PC-3 (cell line): ENCODE measurements at regions not wholly inside any gene's neighbourhood (a gene's known extent, or its start where the extent isn't known, plus 50 kb on each side); places are given as distances from the start of the nearest gene placed in this dataset.

Experiments
- ATAC-seq: fragments of 200-7000 bp; cut with Tn5 transposase; 2 replicates; pipeline ENCODE4 v1.9.1; 2020; ENCODE audit warnings: mild to moderate bottlenecking, moderate library complexity
- BruUV-seq: library from RNA; stranded (reverse); fragments of 400-500 nt; replicated peaks from 2 replicates; lab custom pipeline; 2021; lab: Mats Ljungman, UMichigan
- CTCF ChIA-PET: fragments of 300-600 bp; sonication (Branson Sonifier 250); formaldehyde crosslinking; loops from one replicate; lab custom pipeline; 2022; ENCODE audit warnings: antibody characterized with exemption; lab: Charles Lee
- POLR2A ChIA-PET: fragments of 300-600 bp; sonication (Branson Sonifier 250); formaldehyde crosslinking; loops from one replicate; lab custom pipeline; 2022; ENCODE audit warnings: antibody characterized with exemption; ENCODE audit not compliant: unreplicated experiment; lab: Charles Lee
- DNase-seq: peaks from one replicate; pipeline ENCODE4 v3.0.0-alpha.2; 2015
- H2AFZ ChIP-seq: fragments of 300-600 bp; sonication (generic); 2 replicates; pipeline ENCODE4 v1.6.0; 2016; ENCODE audit warnings: antibody characterized with exemption, low read length
- H3F3A ChIP-seq: fragments of 300-600 bp; sonication (generic); one replicate; pipeline ENCODE4 v1.6.0; 2017; ENCODE audit warnings: antibody characterized with exemption, low read length, control low read depth, mild to moderate bottlenecking; ENCODE audit not compliant: unreplicated experiment
- H3K27ac ChIP-seq: fragments of 300-600 bp; sonication (generic); 2 replicates; pipeline ENCODE4 v1.5.1; 2016; ENCODE audit warnings: mild to moderate bottlenecking, low read length
- H3K27me3 ChIP-seq: fragments of 300-600 bp; sonication (generic); 2 replicates; pipeline ENCODE4 v1.6.1; 2016; ENCODE audit warnings: low read length, mixed read lengths
- H3K36me3 ChIP-seq: fragments of 300-600 bp; sonication (generic); 2 replicates; pipeline ENCODE4 v1.6.1; 2016; ENCODE audit warnings: low read depth, mixed run types, low read length, mixed read lengths
- H3K4me1 ChIP-seq: fragments of 300-600 bp; sonication (generic); 2 replicates; pipeline ENCODE4 v1.5.1; 2016; ENCODE audit warnings: low read length; ENCODE audit not compliant: insufficient read depth
- H3K4me2 ChIP-seq: fragments of 300-600 bp; sonication (generic); 2 replicates; pipeline ENCODE4 v1.6.0; 2016; ENCODE audit warnings: low read length
- H3K4me3 ChIP-seq: fragments of 300-600 bp; sonication (generic); 2 replicates; pipeline ENCODE4 v1.5.1; 2016; ENCODE audit warnings: mild to moderate bottlenecking, low read length, mixed read lengths
- H3K79me2 ChIP-seq: fragments of 300-600 bp; sonication (generic); 2 replicates; pipeline ENCODE4 v1.6.1; 2017; ENCODE audit warnings: low read length, mixed read lengths
- H3K9ac ChIP-seq: fragments of 300-600 bp; sonication (generic); 2 replicates; pipeline ENCODE4 v1.6.0; 2016; ENCODE audit warnings: mild to moderate bottlenecking, low read length
- H3K9me2 ChIP-seq: fragments of 300-600 bp; sonication (generic); replicated peaks from 2 replicates; pipeline ENCODE4 v1.6.1; 2016; ENCODE audit warnings: mixed run types, low read length, mixed read lengths
- H3K9me3 ChIP-seq: fragments of 300-600 bp; sonication (generic); 2 replicates; pipeline ENCODE4 v1.6.1; 2016; ENCODE audit warnings: low read length, mixed read lengths
- H4K20me1 ChIP-seq: fragments of 300-600 bp; sonication (generic); 2 replicates; pipeline ENCODE4 v1.6.1; 2016; ENCODE audit warnings: low read length, mixed read lengths
- CTCF ChIP-seq: fragments of 300-600 bp; sonication (generic); conservative IDR thresholded peaks from 2 replicates; pipeline ENCODE4 v1.5.1; 2017; ENCODE audit warnings: antibody characterized with exemption, low read depth, mild to moderate bottlenecking, low read length
- EZH2 ChIP-seq: fragments of 300-600 bp; sonication (generic); IDR thresholded peaks from one replicate; pipeline ENCODE4 v1.6.1; 2017; ENCODE audit warnings: antibody characterized with exemption, mild to moderate bottlenecking, low read length; ENCODE audit not compliant: unreplicated experiment
- EZH2phosphoT487 ChIP-seq: fragments of 300-600 bp; sonication (generic); IDR thresholded peaks from 2 replicates; pipeline ENCODE4 v1.6.1; 2018; ENCODE audit warnings: mild to moderate bottlenecking, antibody characterized with exemption, low read length, borderline replicate concordance
- intact Hi-C: fragments of 100-400 bp; cut with micrococcal nuclease; formaldehyde crosslinking; loops from 2 replicates; pipeline ENCODE4 v1.9.0; 2023

GRCh38 chr6:139990026-139990686 is 615.7 kb upstream of the CITED2 start:
- ChIA-PET POLR2A (no interaction called here), CTCF (no interaction called here)
- no peaks in the 10 kb centered on the region for H3K36me3 ChIP-seq
- no peak for DNase-seq
- H3K9ac ChIP-seq = no peak overlapping the region
- H2AFZ ChIP-seq = no peak overlapping the region
- no peaks in the 10 kb centered on the region for H3K27me3 ChIP-seq
- ATAC-seq = no peak
- no peak overlapping the region for H3K27ac ChIP-seq
- H3K4me2 ChIP-seq = no peak overlapping the region
- H3K9me2 ChIP-seq = no peaks in the 10 kb centered on the region
- no TSS peak for BruUV-seq
- no peaks in the 10 kb centered on the region for H3F3A ChIP-seq
- H3K4me3 ChIP-seq = no peak overlapping the region
- TF ChIP-seq EZH2phosphoT487 (no peak), CTCF (no peak), EZH2 (no peak)
- intact Hi-C loops = no loop called here
- no peaks in the 10 kb centered on the region for H3K9me3 ChIP-seq
- H4K20me1 ChIP-seq = no peaks in the 10 kb centered on the region
- no peaks in the 10 kb centered on the region for H3K4me1 ChIP-seq
- H3K79me2 ChIP-seq = no peaks in the 10 kb centered on the region

GRCh38 chr6:139988685-139989084 is 614.2 kb upstream of the CITED2 start:
- DNase-seq (no peak), ATAC-seq (no peak)
- Histone ChIP-seq H3K9me3 (no peaks in the 10 kb centered on the region), H4K20me1 (no peaks in the 10 kb centered on the region), H3K27me3 (no peaks in the 10 kb centered on the region), H3K9ac (no peak overlapping the region), H3K27ac (no peak overlapping the region), H3K9me2 (no peaks in the 10 kb centered on the region), H3K4me1 (peaks cover 11% of the 10 kb centered on the region; the same call in 1 of the 2 replicates), H3K4me2 (no peak overlapping the region), H3F3A (no peaks in the 10 kb centered on the region), H3K4me3 (no peak overlapping the region), H3K79me2 (no peaks in the 10 kb centered on the region), H3K36me3 (no peaks in the 10 kb centered on the region), H2AFZ (no peak overlapping the region)
- intact Hi-C loops = loop anchor here (10.0 kb wide), 1 partner anchor 224 kb away; no protein-coding TSS in a partner anchor
- no peak for TF ChIP-seq EZH2phosphoT487
- no peak for TF ChIP-seq CTCF
- no peak for TF ChIP-seq EZH2
- POLR2A ChIA-PET = no interaction called here
- CTCF ChIA-PET = no interaction called here
- BruUV-seq = no TSS peak

- H3F3A ChIP-seq = no peaks in the 10 kb centered on the region
- no peaks in the 10 kb centered on the region for H3K9me2 ChIP-seq
- DNase-seq (no peak), ATAC-seq (no peak)
- no peak overlapping the region for H3K9ac ChIP-seq
- intact Hi-C loops = loop anchor here (10.0 kb wide), 1 partner anchor 222 kb away; no protein-coding TSS in a partner anchor
- H3K4me2 ChIP-seq = no peak overlapping the region
- H3K27me3 ChIP-seq = no peaks in the 10 kb centered on the region
- no peak overlapping the region for H2AFZ ChIP-seq
- H3K4me1 ChIP-seq = peaks cover 26% of the 10 kb centered on the region
- no peak overlapping the region for H3K4me3 ChIP-seq
- no peak overlapping the region for H3K27ac ChIP-seq
- TF ChIP-seq CTCF (no peak), EZH2 (no peak), EZH2phosphoT487 (no peak)
- no peaks in the 10 kb centered on the region for H4K20me1 ChIP-seq
- H3K79me2 ChIP-seq = no peaks in the 10 kb centered on the region
- H3K9me3 ChIP-seq = no peaks in the 10 kb centered on the region
- ChIA-PET CTCF (no interaction called here), POLR2A (no interaction called here)
- no TSS peak for BruUV-seq
- no peaks in the 10 kb centered on the region for H3K36me3 ChIP-seq
Observed at GRCh38 chr6:139987091-139987490, 612.6 kb upstream of the CITED2 start.
